ENCODE measurements at regions not wholly inside any gene's neighbourhood (a gene's known extent, or its start where the extent isn't known, plus 50 kb on each side); places are given as distances from the start of the nearest gene placed in this dataset.
"Not testable (repeated sequence)": the region's sequence is repeated elsewhere in the genome, so short reads cannot be mapped to it uniquely, and the experiment has no call there.

GRCh38 chr3:3927965-3928364 lies 128.7 kb downstream of the LRRN1 start:
- H3K4me3 ChIP-seq (replicated peaks; ENCODE audit: low read depth, low read length), result no peak overlapping the region
- TF ChIP-seq CTCF (IDR thresholded peaks at IDR 0.05; ENCODE audit: low read length, missing control alignments), result no peak
- no peak for DNase-seq (ENCODE audit: low read depth)

- H3K4me3 ChIP-seq (replicated peaks; ENCODE audit: low read depth, low read length); DNase-seq (ENCODE audit: low read depth): not testable (repeated sequence)
Measured at GRCh38 chr3:3941380-3941779, 142.1 kb downstream of the LRRN1 start.

DNA sequence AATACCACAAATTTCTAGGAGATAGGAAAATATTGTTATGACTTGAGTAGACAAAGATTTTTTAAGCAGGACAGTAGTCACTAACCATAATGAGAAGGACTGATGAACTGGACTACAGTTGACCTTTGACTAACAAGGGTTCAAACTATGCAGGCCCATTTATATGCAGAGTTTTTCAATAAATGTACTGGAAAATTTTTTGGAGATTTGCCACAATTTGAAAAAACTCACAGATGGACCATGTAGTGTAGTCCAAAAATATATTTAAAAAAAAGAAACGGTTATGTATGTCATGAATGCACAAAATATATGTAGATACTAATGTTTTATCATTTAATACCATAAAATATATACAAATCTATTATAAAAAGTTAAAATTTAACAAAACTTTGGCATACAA lies 151.8 kb downstream of the LRRN1 start:
- DNase-seq (ENCODE audit: low read depth), result no peak
- TF ChIP-seq CTCF (IDR thresholded peaks at IDR 0.05; ENCODE audit: low read length, missing control alignments), result no peak
- H3K4me3 ChIP-seq (replicated peaks; ENCODE audit: low read depth, low read length), result no peak overlapping the region

GRCh38 chr3:3951501-3951900 lies 152.3 kb downstream of the LRRN1 start:
- no peak overlapping the region for H3K4me3 ChIP-seq (replicated peaks; ENCODE audit: low read depth, low read length)
- DNase-seq (ENCODE audit: low read depth), result no peak
- TF ChIP-seq CTCF (IDR thresholded peaks at IDR 0.05; ENCODE audit: low read length, missing control alignments), result no peak

DNA sequence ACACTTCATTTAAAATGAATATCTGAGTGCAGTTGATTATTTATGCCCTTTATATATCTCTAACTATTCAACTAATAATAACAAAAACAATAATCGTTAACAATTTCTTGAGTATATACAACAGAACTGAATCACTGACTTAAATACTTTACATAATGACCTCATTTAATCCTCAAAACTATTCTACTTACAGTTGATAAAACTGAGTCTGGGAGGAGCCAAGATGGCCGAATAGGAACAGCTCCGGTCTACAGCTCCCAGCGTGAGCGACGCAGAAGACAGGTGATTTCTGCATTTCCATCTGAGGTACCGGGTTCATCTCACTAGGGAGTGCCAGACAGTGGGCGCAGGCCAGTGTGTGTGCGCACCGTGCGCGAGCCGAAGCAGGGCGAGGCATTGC lies 163.6 kb downstream of the LRRN1 start:
- H3K4me3 ChIP-seq (replicated peaks; ENCODE audit: low read depth, low read length); DNase-seq (ENCODE audit: low read depth): not testable (repeated sequence)

- no peak for DNase-seq (ENCODE audit: low read depth)
- no peak for TF ChIP-seq CTCF (IDR thresholded peaks at IDR 0.05; ENCODE audit: low read length, missing control alignments)
- no peak overlapping the region for H3K4me3 ChIP-seq (replicated peaks; ENCODE audit: low read depth, low read length)
Measured at GRCh38 chr3:3984053-3984452, 184.8 kb downstream of the LRRN1 start.

DNA sequence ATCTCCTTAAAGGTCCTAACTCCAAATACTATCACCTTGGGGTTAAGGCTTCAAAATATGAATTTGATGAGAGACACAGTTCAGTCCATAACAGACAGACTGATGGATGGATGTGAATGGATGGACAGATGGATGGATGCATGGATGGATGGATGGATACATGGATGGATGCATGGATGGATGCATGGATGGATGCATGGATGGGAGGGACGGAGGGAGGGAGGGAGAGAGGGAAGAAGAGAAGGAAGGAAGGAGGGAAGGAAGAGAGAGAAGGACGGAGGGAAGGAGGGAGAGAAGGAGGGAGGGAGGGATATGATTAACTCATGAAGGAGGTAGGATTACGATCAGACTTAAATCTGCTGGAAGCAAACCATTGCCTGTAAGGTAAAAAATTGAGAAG lies 192.4 kb downstream of the LRRN1 start:
- no peak for TF ChIP-seq CTCF (IDR thresholded peaks at IDR 0.05; ENCODE audit: low read length, missing control alignments)
- no peak for DNase-seq (ENCODE audit: low read depth)
- H3K4me3 ChIP-seq (replicated peaks; ENCODE audit: low read depth, low read length), result no peak overlapping the region

DNA sequence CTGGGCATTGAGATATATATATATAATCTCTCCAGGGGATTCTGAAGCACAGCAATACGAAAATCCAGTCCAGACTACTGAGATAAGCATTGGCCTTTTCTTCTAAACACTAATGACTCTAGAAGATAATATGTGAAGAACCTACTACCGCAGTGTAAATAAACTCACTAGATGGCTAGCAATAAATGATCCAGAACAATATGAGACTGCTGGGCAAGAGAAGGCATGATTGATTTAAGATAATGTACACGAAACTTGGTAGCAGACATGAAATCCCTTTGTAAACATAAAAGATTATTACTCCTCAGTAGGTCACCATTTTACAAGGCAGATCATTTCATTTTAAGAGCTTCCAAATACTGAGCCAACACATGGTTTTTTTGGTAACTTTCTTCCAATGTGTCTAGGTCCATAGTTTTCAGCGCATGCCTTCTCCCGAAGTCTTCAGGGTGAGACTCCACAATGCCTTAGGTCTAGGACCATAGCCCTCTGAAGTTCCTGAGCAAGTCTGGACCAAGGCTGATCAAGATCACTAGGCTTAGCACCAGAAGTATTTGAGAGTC lies 193.2 kb downstream of the LRRN1 start:
- no peak overlapping the region for H3K4me3 ChIP-seq (replicated peaks; ENCODE audit: low read depth, low read length)
- TF ChIP-seq CTCF (IDR thresholded peaks at IDR 0.05; ENCODE audit: low read length, missing control alignments), result no peak
- DNase-seq (ENCODE audit: low read depth), result no peak

All from fibroblast of pulmonary artery (primary cell).